Caco-2 (cell line): ENCODE measurements at regions not wholly inside any gene's neighbourhood (a gene's known extent, or its start where the extent isn't known, plus 50 kb on each side); places are given as distances from the start of the nearest gene placed in this dataset.

Experiments used
- BruUV-seq: library from RNA; stranded (reverse); fragments of 400-500 nt; replicated peaks from 2 replicates; lab custom pipeline; 2021; lab: Mats Ljungman, UMichigan
- CTCF ChIA-PET: fragments of 300-600 bp; sonication (Branson Sonifier 250); formaldehyde crosslinking; loops from one replicate; lab custom pipeline; 2022; ENCODE audit warnings: antibody characterized with exemption; lab: Charles Lee
- POLR2A ChIA-PET: fragments of 300-600 bp; sonication (Branson Sonifier 250); formaldehyde crosslinking; loops from one replicate; lab custom pipeline; 2022; ENCODE audit warnings: antibody characterized with exemption; lab: Charles Lee
- DNase-seq, 2 experiments: peaks; one replicate each; pipeline versions ENCODE4 v3.0.0 to v3.0.0-alpha.2; 2020 to 2022
- H3K27me3 ChIP-seq: replicated peaks from 2 replicates; pipeline ENCODE4 v1.6.0; 2011; ENCODE audit warnings: low read length; ENCODE audit not compliant: control insufficient read depth, insufficient read depth
- H3K36me3 ChIP-seq: 2 replicates; pipeline ENCODE4 v1.5.1; 2011; ENCODE audit warnings: low read length; ENCODE audit not compliant: control insufficient read depth, insufficient read depth
- H3K4me1 ChIP-seq: fragments of 250-450 bp; sonication (Bioruptor Pico); 2 replicates; pipeline ENCODE4 v1.5.1; 2020; ENCODE audit warnings: mild to moderate bottlenecking
- H3K4me3 ChIP-seq: 2 replicates; pipeline ENCODE4 v1.5.1; 2011; ENCODE audit warnings: low read depth, mild to moderate bottlenecking, control low read depth, low read length
- H3K9me3 ChIP-seq: fragments of 250-450 bp; sonication (Bioruptor Pico); 2 replicates; pipeline ENCODE4 v1.5.1; 2020; ENCODE audit warnings: mild to moderate bottlenecking, moderate library complexity
- H3K27ac Mint-ChIP-seq: one replicate; pipeline ENCODE4 v1.8.0; 2022; ENCODE audit warnings: mixed read lengths; ENCODE audit not compliant: unreplicated experiment
- H3K27me3 Mint-ChIP-seq: one replicate; pipeline ENCODE4 v1.8.0; 2022; ENCODE audit warnings: mixed read lengths; ENCODE audit not compliant: insufficient read depth, unreplicated experiment
- H3K36me3 Mint-ChIP-seq: one replicate; pipeline ENCODE4 v1.8.0; 2022; ENCODE audit warnings: mild to moderate bottlenecking, mixed read lengths; ENCODE audit not compliant: insufficient read depth, unreplicated experiment
- H3K4me1 Mint-ChIP-seq: one replicate; pipeline ENCODE4 v1.8.0; 2022; ENCODE audit warnings: low read depth, mixed read lengths; ENCODE audit not compliant: unreplicated experiment
- H3K4me3 Mint-ChIP-seq: one replicate; pipeline ENCODE4 v1.8.0; 2022; ENCODE audit warnings: mild to moderate bottlenecking, moderate library complexity, mixed read lengths; ENCODE audit not compliant: unreplicated experiment
- H3K9me3 Mint-ChIP-seq: one replicate; pipeline ENCODE4 v1.8.0; 2022; ENCODE audit warnings: mixed read lengths; ENCODE audit not compliant: unreplicated experiment
- intact Hi-C: fragments of 100-400 bp; cut with micrococcal nuclease; formaldehyde crosslinking; loops from one replicate; pipeline ENCODE4 v1.10.0; 2022; ENCODE audit not compliant: unreplicated experiment
- TF ChIP-seq, protein P1 (sequence below), 2 experiments: fragments of 200-600 bp in 1 of 2; IDR thresholded peaks; 1 replicate in 1 of 2; 2 replicates in 1 of 2; pipeline versions ENCODE4 v1.5.1 to v1.8.0; 2011 to 2022; ENCODE audit warnings: antibody characterized with exemption in 1 of 2, control low read depth in 1 of 2, inconsistent platforms in 1 of 2, low read depth in 1 of 2, low read length in 1 of 2, mild to moderate bottlenecking in 1 of 2, moderate library complexity in 1 of 2; ENCODE audit not compliant: insufficient read depth in 1 of 2, severe bottlenecking in 1 of 2, unreplicated experiment in 1 of 2

DNA sequence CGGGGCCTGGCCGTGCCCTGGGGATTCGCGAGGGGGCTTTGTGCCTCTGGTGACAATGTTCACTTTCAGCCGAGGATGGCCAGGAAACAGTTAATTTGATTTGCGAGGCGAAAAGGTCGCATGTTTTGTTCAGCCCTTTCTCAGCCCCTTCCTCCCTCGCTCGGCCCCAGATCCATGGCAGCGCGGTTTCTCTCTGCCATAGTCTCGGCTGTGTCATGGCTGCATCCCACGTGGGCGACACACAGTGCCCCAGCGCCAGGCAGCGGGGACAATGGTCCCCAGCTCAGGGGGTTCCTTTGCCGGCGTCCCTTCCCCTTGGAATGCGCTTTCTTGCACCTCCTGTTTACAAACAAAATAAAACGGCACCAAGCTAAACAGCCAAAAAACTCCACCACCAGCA, 370.3 kb upstream of the IRX2 start:
- ChIA-PET POLR2A (no interaction called here), CTCF (no interaction called here)
- intact Hi-C loops = no loop called here
- DNase-seq = no peak
- H3K4me3 ChIP-seq = no peak overlapping the region
- no peaks in the 10 kb centered on the region for H3K27me3 ChIP-seq
- no TSS peak for BruUV-seq
- TF ChIP-seq, protein P1, sequence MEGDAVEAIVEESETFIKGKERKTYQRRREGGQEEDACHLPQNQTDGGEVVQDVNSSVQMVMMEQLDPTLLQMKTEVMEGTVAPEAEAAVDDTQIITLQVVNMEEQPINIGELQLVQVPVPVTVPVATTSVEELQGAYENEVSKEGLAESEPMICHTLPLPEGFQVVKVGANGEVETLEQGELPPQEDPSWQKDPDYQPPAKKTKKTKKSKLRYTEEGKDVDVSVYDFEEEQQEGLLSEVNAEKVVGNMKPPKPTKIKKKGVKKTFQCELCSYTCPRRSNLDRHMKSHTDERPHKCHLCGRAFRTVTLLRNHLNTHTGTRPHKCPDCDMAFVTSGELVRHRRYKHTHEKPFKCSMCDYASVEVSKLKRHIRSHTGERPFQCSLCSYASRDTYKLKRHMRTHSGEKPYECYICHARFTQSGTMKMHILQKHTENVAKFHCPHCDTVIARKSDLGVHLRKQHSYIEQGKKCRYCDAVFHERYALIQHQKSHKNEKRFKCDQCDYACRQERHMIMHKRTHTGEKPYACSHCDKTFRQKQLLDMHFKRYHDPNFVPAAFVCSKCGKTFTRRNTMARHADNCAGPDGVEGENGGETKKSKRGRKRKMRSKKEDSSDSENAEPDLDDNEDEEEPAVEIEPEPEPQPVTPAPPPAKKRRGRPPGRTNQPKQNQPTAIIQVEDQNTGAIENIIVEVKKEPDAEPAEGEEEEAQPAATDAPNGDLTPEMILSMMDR (IDR thresholded peaks at IDR 0.05; ENCODE audit: insufficient read depth in 1 of 2, low read depth in 1 of 2, low read length in 1 of 2, severe bottlenecking in 1 of 2, unreplicated experiment in 1 of 2) = no peak
- H3K9me3 ChIP-seq = no peaks in the 10 kb centered on the region
- Mint-ChIP-seq H3K27me3 (no peaks in the 10 kb centered on the region), H3K4me3 (no peak overlapping the region), H3K27ac (no peak overlapping the region), H3K4me1 (no peaks in the 10 kb centered on the region), H3K36me3 (no peaks in the 10 kb centered on the region), H3K9me3 (no peaks in the 10 kb centered on the region)
- no peaks in the 10 kb centered on the region for H3K36me3 ChIP-seq
- H3K4me1 ChIP-seq = no peaks in the 10 kb centered on the region

DNA sequence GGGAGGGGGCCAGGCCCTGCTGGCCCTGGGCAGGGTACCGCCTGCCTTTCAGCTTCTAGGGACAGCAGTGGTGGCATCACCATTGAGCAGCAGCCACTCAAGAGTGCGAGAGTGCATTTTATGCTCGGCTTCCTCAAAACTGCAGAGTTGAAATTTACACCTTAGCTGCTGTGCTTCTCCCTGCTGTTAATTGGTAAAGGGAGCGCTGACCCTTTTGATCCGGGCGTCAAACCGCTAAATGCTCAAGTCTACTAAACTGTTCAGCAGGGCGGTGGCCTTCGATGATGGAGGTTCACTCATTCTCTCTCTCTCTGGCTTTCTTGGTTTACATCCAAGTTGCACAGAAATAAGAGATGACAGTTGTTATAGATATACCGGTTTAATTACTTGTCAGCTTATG, 368.6 kb upstream of the IRX2 start:
- TF ChIP-seq, protein P1 (IDR thresholded peaks at IDR 0.05; ENCODE audit: insufficient read depth in 1 of 2, low read depth in 1 of 2, low read length in 1 of 2, severe bottlenecking in 1 of 2, unreplicated experiment in 1 of 2) = no peak
- no peaks in the 10 kb centered on the region for H3K4me1 Mint-ChIP-seq
- ChIA-PET CTCF (no interaction called here), POLR2A (no interaction called here)
- no peak overlapping the region for H3K4me3 Mint-ChIP-seq
- H3K9me3 Mint-ChIP-seq = no peaks in the 10 kb centered on the region
- intact Hi-C loops = no loop called here
- Histone ChIP-seq H3K9me3 (no peaks in the 10 kb centered on the region), H3K4me1 (no peaks in the 10 kb centered on the region), H3K36me3 (no peaks in the 10 kb centered on the region), H3K4me3 (no peak overlapping the region), H3K27me3 (no peaks in the 10 kb centered on the region)
- peaks cover 4% of the 10 kb centered on the region for H3K36me3 Mint-ChIP-seq
- H3K27me3 Mint-ChIP-seq = no peaks in the 10 kb centered on the region
- no TSS peak for BruUV-seq
- no peak for DNase-seq
- no peak overlapping the region for H3K27ac Mint-ChIP-seq

DNA sequence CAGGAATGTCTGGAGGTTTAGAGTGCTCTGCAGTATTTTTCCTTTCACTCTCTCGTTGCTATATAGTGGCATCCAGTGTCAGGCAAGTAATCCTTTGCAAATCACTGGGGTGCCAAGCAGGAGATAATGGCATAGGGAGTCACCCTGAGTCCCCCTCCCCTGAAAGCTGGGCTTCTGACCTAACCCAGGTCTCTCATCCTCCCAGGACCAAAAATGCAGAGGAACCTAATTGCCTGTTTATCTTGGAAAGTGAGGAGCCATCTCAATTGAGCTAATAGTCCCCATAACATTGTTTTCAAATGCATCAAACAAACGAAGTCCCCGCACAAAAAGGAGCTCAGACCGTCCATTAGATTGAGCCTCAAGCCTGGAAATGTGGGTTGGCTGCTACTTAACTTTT, 368.0 kb upstream of the IRX2 start:
- H3K36me3 ChIP-seq = no peaks in the 10 kb centered on the region
- CTCF ChIA-PET = no interaction called here
- H3K9me3 ChIP-seq = no peaks in the 10 kb centered on the region
- Mint-ChIP-seq H3K27me3 (no peaks in the 10 kb centered on the region), H3K4me1 (no peaks in the 10 kb centered on the region), H3K9me3 (no peaks in the 10 kb centered on the region), H3K4me3 (no peak overlapping the region), H3K27ac (no peak overlapping the region), H3K36me3 (peaks cover 5% of the 10 kb centered on the region)
- H3K4me3 ChIP-seq = no peak overlapping the region
- intact Hi-C loops = no loop called here
- no peak for DNase-seq
- no TSS peak for BruUV-seq
- TF ChIP-seq, protein P1 (IDR thresholded peaks at IDR 0.05; ENCODE audit: insufficient read depth in 1 of 2, low read depth in 1 of 2, low read length in 1 of 2, severe bottlenecking in 1 of 2, unreplicated experiment in 1 of 2) = no peak
- no peaks in the 10 kb centered on the region for H3K27me3 ChIP-seq
- POLR2A ChIA-PET = no interaction called here
- no peaks in the 10 kb centered on the region for H3K4me1 ChIP-seq
